Kidney (tissue), 13 donors: ENCODE measurements at regions not wholly inside any gene's neighbourhood (a gene's known extent, or its start where the extent isn't known, plus 50 kb on each side); places are given as distances from the start of the nearest gene placed in this dataset.
A peak's percentile ranks its signal among the peaks of the same experiment; 100 is the strongest.

Source experiments
- DNase-seq, 5 donors: peaks; one replicate each; pipeline ENCODE4 v3.0.0-alpha.2; 2013 to 2020
- FAIRE-seq: peaks from 2 replicates; lab custom pipeline; 2012; peaks lifted over from hg19 to GRCh38; lab: Jason Lieb, UNC
- H3K27ac ChIP-seq, 2 donors: one replicate each; pipeline ENCODE4 v1.7.0; 2013; ENCODE audit warnings: low read depth in 2 of 2, low read length in 2 of 2, inconsistent platforms in 1 of 2
- H3K27me3 ChIP-seq: one replicate; pipeline ENCODE4 v1.7.1; 2013; ENCODE audit warnings: low read length, inconsistent platforms; ENCODE audit not compliant: control insufficient read depth, insufficient read depth
- H3K36me3 ChIP-seq, 3 donors: one replicate each; pipeline versions ENCODE4 v1.7.0 to v1.7.1; 2013; ENCODE audit warnings: low read length in 3 of 3, control low read depth in 1 of 3, inconsistent platforms in 1 of 3; ENCODE audit not compliant: insufficient read depth in 3 of 3, control insufficient read depth in 2 of 3
- H3K4me1 ChIP-seq, 3 donors: one replicate each; pipeline versions ENCODE4 v1.7.0 to v1.7.1; 2013; ENCODE audit warnings: low read length in 3 of 3, inconsistent platforms in 1 of 3, low read depth in 1 of 3; ENCODE audit not compliant: control insufficient read depth in 2 of 3, insufficient read depth in 2 of 3
- H3K4me3 ChIP-seq, 3 donors: one replicate each; pipeline versions ENCODE4 v1.7.0 to v1.8.1; 2013; ENCODE audit warnings: low read length in 3 of 3, control low read depth in 1 of 3, inconsistent platforms in 1 of 3
- H3K9ac ChIP-seq, 3 donors: one replicate each; pipeline versions ENCODE4 v1.7.0 to v1.7.1; 2013; ENCODE audit warnings: low read length in 3 of 3, control low read depth in 1 of 3, inconsistent platforms in 1 of 3
- H3K9me3 ChIP-seq, 3 donors: one replicate each; pipeline versions ENCODE4 v1.7.0 to v1.7.1; 2013; ENCODE audit warnings: low read length in 3 of 3, control low read depth in 1 of 3, inconsistent platforms in 1 of 3; ENCODE audit not compliant: control insufficient read depth in 2 of 3, insufficient read depth in 1 of 3
- CTCF ChIP-seq: IDR thresholded peaks from 3 replicates; pipeline ENCODE4 v1.5.1; 2012; ENCODE audit warnings: mild to moderate bottlenecking, moderate library complexity, borderline replicate concordance; ENCODE audit not compliant: insufficient read depth; ENCODE audit errors: extremely low read depth
- intact Hi-C: fragments of 100-400 bp; cut with DNase I; formaldehyde crosslinking; loops from one replicate; pipeline ENCODE4 v1.11.1; 2022
- donor health status: control.
- donor health status: control.
- donor health status: control.
- donor health status: control.
- donor health status: control.
- donor health status: DM: yes; HTN: yes; CAD: no.
- donor health status: Normal renal cell carcinoma (clear cell type).

DNA sequence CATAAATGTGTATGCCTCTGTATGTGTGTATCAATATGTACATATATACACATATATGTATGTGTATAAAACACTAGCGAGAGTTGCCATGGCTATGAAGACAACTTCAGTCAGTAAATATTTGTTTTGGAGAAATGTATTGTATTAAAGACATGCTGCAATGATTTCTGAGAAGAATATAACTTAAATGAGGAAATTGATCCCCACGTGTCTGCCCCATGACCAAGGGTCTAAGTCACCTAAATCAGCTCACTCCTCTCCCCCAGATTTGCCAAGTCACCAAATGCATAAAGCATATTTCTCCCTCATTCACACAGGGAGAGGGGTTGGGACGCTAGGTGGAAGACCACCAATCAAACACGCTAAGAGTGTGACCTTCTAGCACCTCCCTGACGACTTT, 58.3 kb upstream of the LYST start:
- TF ChIP-seq CTCF: no peak
- Histone ChIP-seq H3K9ac (no peak overlapping the region), H3K36me3 (no peaks in the 10 kb centered on the region), H3K9me3 (no peaks in the 10 kb centered on the region), H3K27ac (no peak overlapping the region), H3K27me3 (no peaks in the 10 kb centered on the region), H3K4me1 (no peaks in the 10 kb centered on the region), H3K4me3 (no peak overlapping the region)
- intact Hi-C loops: no loop called here
- DNase-seq: no peak
- FAIRE-seq: no peak

- no peaks in the 10 kb centered on the region for H3K27me3 ChIP-seq
- no peak overlapping the region for H3K9ac ChIP-seq
- DNase-seq (peak in 2 of 5 donors; percentile 27 to 44), FAIRE-seq (no peak)
- TF ChIP-seq CTCF: no peak
- no peak overlapping the region for H3K27ac ChIP-seq
- H3K36me3 ChIP-seq: no peaks in the 10 kb centered on the region
- no peak overlapping the region for H3K4me3 ChIP-seq
- peaks cover 0 to under 1% (median 0%) of the 10 kb centered on the region in 3 donors for H3K4me1 ChIP-seq
- intact Hi-C loops: no loop called here
- no peaks in the 10 kb centered on the region for H3K9me3 ChIP-seq
These were observed 56.8 kb upstream of the LYST start for GRCh38 chr1:235923466-235924021.

DNA sequence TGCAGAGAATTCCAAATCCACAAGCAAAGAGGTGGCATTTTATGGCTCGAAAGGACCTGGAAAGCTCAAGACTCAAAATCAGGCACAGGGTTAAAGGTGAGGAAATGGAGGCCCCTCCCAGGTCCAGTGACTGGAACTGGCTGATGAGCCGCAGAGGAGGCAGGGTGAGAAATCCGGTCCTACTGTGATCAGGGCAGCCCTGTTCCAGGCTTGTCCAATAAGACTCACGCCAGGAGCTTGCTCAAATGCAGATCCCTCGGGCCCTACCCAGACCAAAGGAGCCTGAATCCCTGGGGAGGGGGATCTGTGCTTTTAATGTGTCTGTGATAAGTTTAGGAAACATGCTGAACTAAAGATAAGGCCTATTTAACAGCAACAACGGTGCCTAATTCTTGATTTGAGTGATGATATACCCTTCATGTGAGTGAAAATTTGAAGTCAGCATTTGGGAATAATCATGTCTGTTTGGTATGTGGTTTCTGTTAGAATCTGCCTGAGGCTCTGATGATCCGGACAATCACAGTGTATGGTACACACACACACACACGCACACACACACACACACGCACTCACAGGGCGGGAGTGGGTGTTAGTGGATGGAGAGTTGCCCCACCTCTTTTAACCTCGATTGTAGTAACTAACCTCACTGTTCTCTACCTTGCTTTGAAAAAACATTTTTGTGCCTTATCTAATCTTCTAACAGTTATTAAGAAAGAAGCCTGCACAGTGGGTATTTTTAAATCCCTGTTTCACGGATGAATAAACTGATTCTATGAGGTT, 54.1 kb upstream of the LYST start:
- intact Hi-C loops: no loop called here
- no peak for FAIRE-seq

More for the DNA sequence above, 54.1 kb upstream of the LYST start:
- Histone ChIP-seq H3K27ac (no peak overlapping the region), H3K27me3 (no peaks in the 10 kb centered on the region), H3K9ac (no peak overlapping the region), H3K9me3 (no peaks in the 10 kb centered on the region), H3K4me1 (peaks cover 0 to 3% (median 2%) of the 10 kb centered on the region in 3 donors), H3K4me3 (no peak overlapping the region), H3K36me3 (no peaks in the 10 kb centered on the region)
- no peak for TF ChIP-seq CTCF
- DNase-seq: no peak
